ENCODE measurements at regions not wholly inside any gene's neighbourhood (a gene's known extent, or its start where the extent isn't known, plus 50 kb on each side); places are given as distances from the start of the nearest gene placed in this dataset.

DNA sequence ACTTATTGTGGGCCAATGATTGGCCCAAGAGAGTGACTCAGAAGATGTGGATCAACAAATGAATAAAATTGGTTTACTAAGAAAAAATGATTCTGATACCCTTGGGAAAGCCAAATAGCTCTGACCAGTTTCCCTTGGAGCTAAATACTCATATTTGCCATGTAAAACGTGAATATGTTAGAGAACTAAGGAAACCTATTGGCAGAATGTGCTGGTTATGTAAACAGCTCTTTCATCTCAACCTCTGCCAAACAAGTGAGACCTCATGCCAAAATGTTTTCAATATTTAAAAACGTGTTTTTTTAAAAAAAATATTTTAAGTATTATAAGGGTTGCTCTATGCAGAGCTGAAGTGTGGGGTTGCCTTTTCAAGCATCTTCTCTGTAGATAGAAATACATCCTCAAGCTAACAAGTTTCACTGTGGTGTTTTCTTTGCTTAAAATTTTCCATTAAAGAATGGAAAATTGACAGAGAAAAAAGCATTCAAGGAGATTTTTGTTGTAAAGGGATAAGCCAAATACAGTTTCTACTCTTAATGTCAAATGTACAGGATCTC lies 186.9 kb upstream of the TUT7 start:
- no peak for TF ChIP-seq CTCF (IDR thresholded peaks at IDR 0.05)
- TF ChIP-seq POLR2A (IDR thresholded peaks at IDR 0.05): no peak
